H1 (cell line): ENCODE measurements at regions not wholly inside any gene's neighbourhood (a gene's known extent, or its start where the extent isn't known, plus 50 kb on each side); places are given as distances from the start of the nearest gene placed in this dataset.

Experiments used
- CTCF ChIA-PET: fragments of 300-600 bp; sonication (Branson Sonifier 250); formaldehyde crosslinking; loops from one replicate; lab custom pipeline; 2021; ENCODE audit not compliant: partially characterized antibody; lab: Charles Lee
- POLR2A ChIA-PET: fragments of 300-600 bp; sonication (Branson Sonifier 250); formaldehyde crosslinking; loops from one replicate; lab custom pipeline; 2021; ENCODE audit warnings: inconsistent platforms; ENCODE audit not compliant: partially characterized antibody; lab: Charles Lee
- DNase-seq, 2 experiments: peaks; one replicate each; pipeline versions ENCODE4 v3.0.0 to v3.0.0-alpha.2; 2010 to 2022; ENCODE audit warnings: low spot score in 2 of 2, low read depth in 1 of 2, mixed read lengths in 1 of 2
- FAIRE-seq: peaks from 2 replicates; lab custom pipeline; 2011; peaks lifted over from hg19 to GRCh38; lab: Jason Lieb, UNC
- H2AFZ ChIP-seq: 2 replicates; pipeline ENCODE4 v1.8.1; 2012; ENCODE audit warnings: low read length, inconsistent platforms
- H2AK5ac ChIP-seq: 2 replicates; pipeline ENCODE4 v1.6.1; 2013; ENCODE audit warnings: low read depth, low read length
- H2BK120ac ChIP-seq: replicated peaks from 2 replicates; pipeline ENCODE3; 2013; ENCODE audit warnings: low read depth, low read length, inconsistent platforms
- H2BK12ac ChIP-seq: 2 replicates; pipeline ENCODE4 v1.6.1; 2013; ENCODE audit warnings: low read depth, low read length
- H2BK15ac ChIP-seq: 2 replicates; pipeline ENCODE4 v1.6.1; 2013; ENCODE audit warnings: low read length
- H2BK20ac ChIP-seq: 2 replicates; pipeline ENCODE4 v1.6.1; 2013; ENCODE audit warnings: low read length
- H2BK5ac ChIP-seq: 2 replicates; pipeline ENCODE4 v1.6.1; 2013; ENCODE audit warnings: low read depth, low read length
- H3K14ac ChIP-seq: 2 replicates; pipeline ENCODE4 v1.6.1; 2013; ENCODE audit warnings: inconsistent platforms; ENCODE audit not compliant: insufficient read length
- H3K18ac ChIP-seq: 2 replicates; pipeline ENCODE4 v1.6.1; 2013; ENCODE audit warnings: low read length; ENCODE audit errors: extremely low read depth
- H3K23ac ChIP-seq: 2 replicates; pipeline ENCODE4 v1.6.1; 2013; ENCODE audit warnings: inconsistent platforms; ENCODE audit not compliant: insufficient read length
- H3K23me2 ChIP-seq: 2 replicates; pipeline ENCODE4 v1.6.1; 2013; ENCODE audit warnings: low read depth, low read length
- H3K27ac ChIP-seq: 2 replicates; pipeline ENCODE4 v1.6.1; 2011; ENCODE audit warnings: low read depth, low read length, inconsistent platforms
- H3K27me3 ChIP-seq, 4 experiments: replicated peaks in 1 of 4; 1 replicate in 1 of 4; 2 replicates in 3 of 4; pipeline versions ENCODE4 v1.6.1 to v1.8.1; 2011 to 2013; ENCODE audit warnings: low read length in 3 of 4, mild to moderate bottlenecking in 3 of 4, inconsistent platforms in 2 of 4, mixed read lengths in 2 of 4, moderate library complexity in 1 of 4; ENCODE audit not compliant: control insufficient read depth in 3 of 4, insufficient read depth in 3 of 4; ENCODE audit errors: extremely low read depth in 1 of 4
- H3K36me3 ChIP-seq, 4 experiments: 2 replicates each; pipeline versions ENCODE4 v1.6.1 to v1.8.1; 2011 to 2013; ENCODE audit warnings: mild to moderate bottlenecking in 4 of 4, low read length in 3 of 4, moderate library complexity in 2 of 4, control low read depth in 1 of 4, inconsistent platforms in 1 of 4; ENCODE audit not compliant: insufficient read depth in 4 of 4, control insufficient read depth in 2 of 4
- H3K4ac ChIP-seq: replicated peaks from 2 replicates; pipeline ENCODE3; 2013; ENCODE audit warnings: low read length, low read depth, mixed read lengths, inconsistent platforms; ENCODE audit not compliant: insufficient read length
- H3K4me1 ChIP-seq, 4 experiments: replicated peaks in 1 of 4; 1 replicate in 1 of 4; 2 replicates in 3 of 4; pipeline versions ENCODE4 v1.6.1 to v1.8.1; 2011 to 2013; ENCODE audit warnings: low read length in 3 of 4, inconsistent platforms in 2 of 4, mixed read lengths in 1 of 4; ENCODE audit not compliant: insufficient read depth in 4 of 4, control insufficient read depth in 3 of 4
- H3K4me2 ChIP-seq, 2 experiments: 2 replicates each; pipeline versions ENCODE4 v1.6.1 to v1.8.1; 2011 to 2013; ENCODE audit warnings: low read depth in 2 of 2, low read length in 2 of 2, control low read depth in 1 of 2, inconsistent platforms in 1 of 2, mild to moderate bottlenecking in 1 of 2; ENCODE audit not compliant: insufficient read depth in 1 of 2
- H3K4me3 ChIP-seq, 4 experiments: fragments of 200-600, 300-600 bp in 1 of 4; sonication (generic), shearing (Covaris generic), sonication (Bioruptor Twin) in 1 of 4; 2 replicates each; pipeline versions ENCODE4 v1.5.1 to v1.8.1; 2011 to 2016; ENCODE audit warnings: low read length in 4 of 4, low read depth in 3 of 4, control low read depth in 2 of 4, inconsistent platforms in 2 of 4, mild to moderate bottlenecking in 2 of 4, mixed read lengths in 1 of 4, moderate library complexity in 1 of 4; ENCODE audit not compliant: insufficient read depth in 2 of 4; ENCODE audit errors: extremely low read depth in 1 of 4
- H3K56ac ChIP-seq: replicated peaks from 2 replicates; pipeline ENCODE3; 2013; ENCODE audit warnings: low read depth, mild to moderate bottlenecking, mixed read lengths, low read length, inconsistent platforms; ENCODE audit not compliant: insufficient read length
- H3K79me1 ChIP-seq: 2 replicates; pipeline ENCODE4 v1.6.1; 2013; ENCODE audit warnings: low read depth, low read length, control low read depth
- H3K79me2 ChIP-seq, 2 experiments: 2 replicates each; pipeline versions ENCODE4 v1.6.1 to v1.8.1; 2012 to 2013; ENCODE audit warnings: low read length in 2 of 2, mild to moderate bottlenecking in 2 of 2, inconsistent platforms in 1 of 2; ENCODE audit not compliant: insufficient read depth in 2 of 2, control insufficient read depth in 1 of 2
- H3K9ac ChIP-seq, 4 experiments: replicated peaks in 1 of 4; 1 replicate in 1 of 4; 2 replicates in 3 of 4; pipeline versions ENCODE4 v1.6.1 to v1.8.1; 2011 to 2013; ENCODE audit warnings: low read depth in 3 of 4, low read length in 3 of 4, control low read depth in 2 of 4, mild to moderate bottlenecking in 2 of 4, moderate library complexity in 2 of 4, inconsistent platforms in 1 of 4; ENCODE audit errors: extremely low read depth in 1 of 4
- H3K9me3 ChIP-seq, 2 experiments: 2 replicates each; pipeline versions ENCODE4 v1.6.1 to v1.8.1; 2012 to 2013; ENCODE audit warnings: mild to moderate bottlenecking in 2 of 2, moderate library complexity in 2 of 2, control low read depth in 1 of 2, inconsistent platforms in 1 of 2, low read depth in 1 of 2, low read length in 1 of 2, mixed read lengths in 1 of 2; ENCODE audit not compliant: insufficient read depth in 2 of 2
- H4K20me1 ChIP-seq, 2 experiments: replicated peaks in 1 of 2; 2 replicates each; pipeline versions ENCODE3 to v1.8.1; 2011 to 2013; ENCODE audit warnings: inconsistent platforms in 2 of 2, low read length in 2 of 2, mild to moderate bottlenecking in 1 of 2; ENCODE audit not compliant: insufficient read depth in 2 of 2, control insufficient read depth in 1 of 2
- H4K5ac ChIP-seq: 2 replicates; pipeline ENCODE4 v1.6.1; 2013; ENCODE audit warnings: low read length, low read depth, mixed read lengths, inconsistent platforms; ENCODE audit not compliant: insufficient read length
- H4K8ac ChIP-seq: 2 replicates; pipeline ENCODE4 v1.8.0; 2013; ENCODE audit warnings: mild to moderate bottlenecking, moderate library complexity, low read length, inconsistent platforms; ENCODE audit not compliant: insufficient read depth; ENCODE audit errors: extremely low read depth
- H4K91ac ChIP-seq: replicated peaks from 2 replicates; pipeline ENCODE3; 2013; ENCODE audit warnings: low read length, mixed read lengths, inconsistent platforms; ENCODE audit not compliant: insufficient read length
- MAFK ChIP-seq: IDR thresholded peaks from 2 replicates; pipeline ENCODE4 v1.6.1; 2012; ENCODE audit warnings: low read depth, mild to moderate bottlenecking, improper control_type of control experiment, low read length
- PHF8 ChIP-seq: fragments of 200-600 bp; sonication (generic); conservative IDR thresholded peaks from 2 replicates; pipeline ENCODE4 v1.7.1; 2012; ENCODE audit warnings: low read depth, mild to moderate bottlenecking, inconsistent platforms, low read length, moderate library complexity
- RFX5 ChIP-seq: IDR thresholded peaks from 2 replicates; pipeline ENCODE4 v1.6.1; 2011; ENCODE audit warnings: low read depth, low read length, improper control_type of control experiment, borderline replicate concordance
- RXRA ChIP-seq: IDR thresholded peaks from 2 replicates; pipeline ENCODE4 v1.6.1; 2011; ENCODE audit warnings: low read depth, mild to moderate bottlenecking, low read length, moderate library complexity; ENCODE audit not compliant: insufficient read depth
- SP4 ChIP-seq: IDR thresholded peaks from 2 replicates; pipeline ENCODE4 v1.6.1; 2012; ENCODE audit warnings: low read length, inconsistent platforms
- TAF1 ChIP-seq: IDR thresholded peaks from 2 replicates; pipeline ENCODE4 v1.6.1; 2011; ENCODE audit warnings: mild to moderate bottlenecking, low read depth, low read length
- WGBS, 2 experiments: shearing (Covaris generic) in 1 of 2; methylation state at CpG; one replicate each; pipeline versions ENCODE4 v1.1.6 to v1.1.7; 2013 to 2015; ENCODE audit warnings: low lambda C conversion rate in 2 of 2, mixed read lengths in 2 of 2, inconsistent platforms in 1 of 2, low coverage in 1 of 2, missing lambda C conversion rate in 1 of 2; ENCODE audit not compliant: insufficient replicate concordance in 2 of 2, insufficient coverage in 1 of 2, insufficient read length in 1 of 2; ENCODE audit errors: extremely low coverage in 1 of 2, missing lambda C conversion rate in 1 of 2; 5-methylcytosine and 5-hydroxymethylcytosine counted together

- Histone ChIP-seq H3K4me2 (no peak overlapping the region), H2AK5ac (no peak overlapping the region), H3K23me2 (no peaks in the 10 kb centered on the region), H3K9ac (no peak overlapping the region), H2BK5ac (no peak overlapping the region), H4K5ac (no peak overlapping the region), H3K4me1 (no peaks in the 10 kb centered on the region), H2BK20ac (no peak overlapping the region), H4K20me1 (no peaks in the 10 kb centered on the region), H2AFZ (no peak overlapping the region), H3K9me3 (no peaks in the 10 kb centered on the region), H3K18ac (no peak overlapping the region), H3K23ac (no peak overlapping the region), H2BK12ac (no peak overlapping the region), H3K56ac (no peak overlapping the region), H3K79me2 (no peaks in the 10 kb centered on the region), H3K27ac (no peak overlapping the region), H3K36me3 (no peaks in the 10 kb centered on the region), H4K8ac (no peak overlapping the region), H2BK120ac (no peak overlapping the region), H3K4ac (no peak overlapping the region), H4K91ac (no peak overlapping the region), H3K14ac (no peak overlapping the region), H3K79me1 (no peaks in the 10 kb centered on the region), H3K27me3 (no peaks in the 10 kb centered on the region), H2BK15ac (no peak overlapping the region), H3K4me3 (no peak overlapping the region)
- TF ChIP-seq PHF8 (no peak), TAF1 (no peak), MAFK (no peak), RXRA (no peak), SP4 (no peak), RFX5 (no peak)
- ChIA-PET POLR2A (no interaction called here), CTCF (no interaction called here)
- DNase-seq (no peak), FAIRE-seq (no peak)
- 88% methylated on average over 3 of the region's 3 CpGs; no CpG with 5 or more reads in 1 of the 2 experiments for WGBS, 2 experiments
These were observed 85.1 kb upstream of the C14orf180 start for GRCh38 chr14:104494483-104494882.
